ENCODE measurements at regions not wholly inside any gene's neighbourhood (a gene's known extent, or its start where the extent isn't known, plus 50 kb on each side); places are given as distances from the start of the nearest gene placed in this dataset.

GRCh38 chr12:30823156-30823699 lies 68.5 kb upstream of the CAPRIN2 start:
- Histone ChIP-seq H3K9me3 (ENCODE audit: insufficient read depth, low read depth) (no peaks in the 10 kb centered on the region), H3F3A (ENCODE audit: insufficient read depth, low read depth) (no peaks in the 10 kb centered on the region), H3K79me2 (ENCODE audit: low read depth) (no peaks in the 10 kb centered on the region), H3K27ac (no peak overlapping the region), H2AFZ (no peak overlapping the region), H3K4me1 (replicated peaks; ENCODE audit: insufficient read depth) (no peaks in the 10 kb centered on the region), H3K4me2 (no peak overlapping the region), H3K9me2 (ENCODE audit: insufficient read depth) (no peaks in the 10 kb centered on the region), H3K27me3 (ENCODE audit: insufficient read depth, low read depth) (no peaks in the 10 kb centered on the region), H4K20me1 (ENCODE audit: insufficient read depth) (no peaks in the 10 kb centered on the region), H3K4me3 (no peak overlapping the region), H3K36me3 (ENCODE audit: low read depth) (no peaks in the 10 kb centered on the region)
- CTCF ChIA-PET: interaction anchor here (0.6 kb wide), 1 partner anchor 781 kb away, joined by 6 read pairs; no protein-coding TSS in a partner anchor
- intact Hi-C loops (cut with micrococcal nuclease; ENCODE audit: unreplicated experiment): no loop called here
- no TSS peak for BruUV-seq (replicated peaks)
- POLR2A ChIA-PET (ENCODE audit: unreplicated experiment): interaction anchor here (0.5 kb wide), 1 partner anchor 1939 kb away, joined by 4 read pairs; no protein-coding TSS in a partner anchor
- TF ChIP-seq, protein P1, sequence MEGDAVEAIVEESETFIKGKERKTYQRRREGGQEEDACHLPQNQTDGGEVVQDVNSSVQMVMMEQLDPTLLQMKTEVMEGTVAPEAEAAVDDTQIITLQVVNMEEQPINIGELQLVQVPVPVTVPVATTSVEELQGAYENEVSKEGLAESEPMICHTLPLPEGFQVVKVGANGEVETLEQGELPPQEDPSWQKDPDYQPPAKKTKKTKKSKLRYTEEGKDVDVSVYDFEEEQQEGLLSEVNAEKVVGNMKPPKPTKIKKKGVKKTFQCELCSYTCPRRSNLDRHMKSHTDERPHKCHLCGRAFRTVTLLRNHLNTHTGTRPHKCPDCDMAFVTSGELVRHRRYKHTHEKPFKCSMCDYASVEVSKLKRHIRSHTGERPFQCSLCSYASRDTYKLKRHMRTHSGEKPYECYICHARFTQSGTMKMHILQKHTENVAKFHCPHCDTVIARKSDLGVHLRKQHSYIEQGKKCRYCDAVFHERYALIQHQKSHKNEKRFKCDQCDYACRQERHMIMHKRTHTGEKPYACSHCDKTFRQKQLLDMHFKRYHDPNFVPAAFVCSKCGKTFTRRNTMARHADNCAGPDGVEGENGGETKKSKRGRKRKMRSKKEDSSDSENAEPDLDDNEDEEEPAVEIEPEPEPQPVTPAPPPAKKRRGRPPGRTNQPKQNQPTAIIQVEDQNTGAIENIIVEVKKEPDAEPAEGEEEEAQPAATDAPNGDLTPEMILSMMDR (conservative IDR thresholded peaks at IDR 0.05): no peak
- DNase-seq: no peak

- no TSS peak for BruUV-seq (replicated peaks)
- intact Hi-C loops (cut with micrococcal nuclease; ENCODE audit: unreplicated experiment): no loop called here
- Histone ChIP-seq H3K79me2 (ENCODE audit: low read depth) (no peaks in the 10 kb centered on the region), H3K4me2 (no peak overlapping the region), H3K9me2 (ENCODE audit: insufficient read depth) (no peaks in the 10 kb centered on the region), H3K36me3 (ENCODE audit: low read depth) (no peaks in the 10 kb centered on the region), H4K20me1 (ENCODE audit: insufficient read depth) (no peaks in the 10 kb centered on the region), H3K4me1 (replicated peaks; ENCODE audit: insufficient read depth) (no peaks in the 10 kb centered on the region), H3K4me3 (no peak overlapping the region), H3K9me3 (ENCODE audit: insufficient read depth, low read depth) (no peaks in the 10 kb centered on the region), H3K27ac (no peak overlapping the region), H2AFZ (no peak overlapping the region), H3F3A (ENCODE audit: insufficient read depth, low read depth) (no peaks in the 10 kb centered on the region), H3K27me3 (ENCODE audit: insufficient read depth, low read depth) (no peaks in the 10 kb centered on the region)
- TF ChIP-seq, protein P1 (conservative IDR thresholded peaks at IDR 0.05): no peak
- no peak for TF ChIP-seq EZH2 (IDR thresholded peaks at IDR 0.05; ENCODE audit: low read depth)
- DNase-seq: peak in 1 of 2 experiments; percentile 61
- ChIA-PET POLR2A (ENCODE audit: unreplicated experiment) (interaction anchor here (0.5 kb wide), 1 partner anchor 1939 kb away, joined by 4 read pairs; no protein-coding TSS in a partner anchor), CTCF (interaction anchor here (0.5 to 0.7 kb wide), 6 partner anchors 127 to 1829 kb away, joined by 3 to 22 read pairs (median 5); partner anchors contain the start of gene IPO8)
Observed at GRCh38 chr12:30822385-30823155, 67.8 kb upstream of the CAPRIN2 start.

DNA sequence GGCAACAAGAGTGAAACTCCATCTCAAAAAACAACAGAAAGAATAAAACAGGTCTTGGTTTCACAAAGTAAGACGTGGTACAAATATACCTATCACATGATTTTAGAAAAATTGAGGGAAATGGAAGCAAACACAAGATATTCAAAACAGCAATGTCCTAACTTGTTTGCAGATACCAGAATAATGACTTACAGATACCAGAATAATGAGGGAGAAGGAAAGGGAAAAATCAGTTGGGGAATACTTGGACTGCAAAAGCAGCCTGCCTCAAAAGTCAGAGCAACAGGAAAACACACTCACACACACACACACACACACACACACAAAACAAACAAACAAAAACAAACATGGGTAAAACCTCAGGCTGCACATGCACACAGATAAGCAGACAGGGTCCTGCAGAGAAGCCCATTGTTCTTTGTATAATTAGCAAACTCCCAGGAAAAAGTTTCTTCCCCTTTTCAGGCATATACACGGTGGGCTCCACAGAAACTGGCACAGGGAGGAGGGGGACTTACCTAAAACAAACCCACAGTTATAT lies 65.7 kb upstream of the CAPRIN2 start:
- Histone ChIP-seq H3K79me2 (ENCODE audit: low read depth) (no peaks in the 10 kb centered on the region), H3K9me3 (ENCODE audit: insufficient read depth, low read depth) (no peaks in the 10 kb centered on the region), H3K9me2 (ENCODE audit: insufficient read depth) (no peaks in the 10 kb centered on the region), H2AFZ (no peak overlapping the region), H4K20me1 (ENCODE audit: insufficient read depth) (no peaks in the 10 kb centered on the region), H3F3A (ENCODE audit: insufficient read depth, low read depth) (no peaks in the 10 kb centered on the region), H3K36me3 (ENCODE audit: low read depth) (no peaks in the 10 kb centered on the region), H3K4me2 (no peak overlapping the region), H3K4me3 (no peak overlapping the region), H3K4me1 (replicated peaks; ENCODE audit: insufficient read depth) (no peaks in the 10 kb centered on the region), H3K27ac (no peak overlapping the region), H3K27me3 (ENCODE audit: insufficient read depth, low read depth) (no peaks in the 10 kb centered on the region)
- intact Hi-C loops (cut with micrococcal nuclease; ENCODE audit: unreplicated experiment): no loop called here
- BruUV-seq (replicated peaks): no TSS peak
- CTCF ChIA-PET: no interaction called here
- no peak for DNase-seq
- POLR2A ChIA-PET (ENCODE audit: unreplicated experiment): interaction anchor here (0.7 kb wide), 1 partner anchor 13 kb away, joined by 4 read pairs; no protein-coding TSS in a partner anchor
- TF ChIP-seq, protein P1 (conservative IDR thresholded peaks at IDR 0.05): no peak
- no peak for TF ChIP-seq EZH2 (IDR thresholded peaks at IDR 0.05; ENCODE audit: low read depth)

Measured in PC-9 (cell line).